ENCODE measurements at regions not wholly inside any gene's neighbourhood (a gene's known extent, or its start where the extent isn't known, plus 50 kb on each side); places are given as distances from the start of the nearest gene placed in this dataset.

DNA sequence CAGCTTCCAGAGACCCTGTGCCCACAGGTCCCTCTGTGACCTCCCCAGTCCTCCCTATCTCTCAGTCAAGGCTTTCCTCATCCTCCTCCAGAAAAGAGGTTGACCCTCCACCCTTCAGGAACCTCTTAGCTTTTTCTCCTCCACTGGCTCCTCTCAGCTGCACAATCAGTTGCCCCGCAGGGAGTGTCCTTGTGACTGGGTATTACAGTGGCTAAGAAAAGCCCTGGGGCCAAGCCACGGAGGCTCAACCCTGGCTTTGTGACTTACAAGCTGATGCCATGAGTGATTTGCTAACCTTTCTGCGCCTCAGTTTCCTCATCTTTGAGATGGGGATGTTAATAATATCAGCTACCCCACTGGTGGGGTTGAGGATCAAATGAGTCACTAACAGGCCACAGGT is 66.4 kb upstream of the ZMIZ1 start:
- no peaks in the 10 kb centered on the region for H3K9me2 ChIP-seq
- no peak overlapping the region for H2AFZ ChIP-seq (ENCODE audit: low read depth)

More for the DNA sequence above, 66.4 kb upstream of the ZMIZ1 start:
- 88% methylated on average over 3 of the region's 3 CpGs for WGBS (ENCODE audit: low lambda C conversion rate)
- ChIA-PET CTCF (interaction anchor here (0.7 to 0.9 kb wide), 2 partner anchors 27 to 49 kb away, joined by 3 read pairs; no protein-coding TSS in a partner anchor), POLR2A (no interaction called here)
- H3K9me3 ChIP-seq: no peaks in the 10 kb centered on the region
- H3K79me2 ChIP-seq (ENCODE audit: insufficient read depth): no peaks in the 10 kb centered on the region
- H3F3A ChIP-seq (replicated peaks; ENCODE audit: insufficient read depth): no peaks in the 10 kb centered on the region
- TF ChIP-seq TCF12 (IDR thresholded peaks at IDR 0.05) (no peak), NFIC (IDR thresholded peaks at IDR 0.05; ENCODE audit: borderline replicate concordance) (no peak), JUND (IDR thresholded peaks at IDR 0.05) (no peak), GABPA (IDR thresholded peaks at IDR 0.05; ENCODE audit: low read depth) (no peak), USF1 (IDR thresholded peaks at IDR 0.05; ENCODE audit: borderline replicate concordance, low read depth) (no peak), FOSL2 (IDR thresholded peaks at IDR 0.05; ENCODE audit: borderline replicate concordance, low read depth) (no peak), PBX3 (IDR thresholded peaks at IDR 0.05) (no peak), RCOR1 (IDR thresholded peaks at IDR 0.05; ENCODE audit: low read length) (no peak), FOXJ3 (CRISPR knock-in tag; IDR thresholded peaks at IDR 0.05) (no peak), EZH2phosphoT487 (IDR thresholded peaks at IDR 0.05; ENCODE audit: borderline replicate concordance, low read depth) (no peak), TAF1 (IDR thresholded peaks at IDR 0.05; ENCODE audit: borderline replicate concordance, low read depth, low read length) (no peak), EP300 (IDR thresholded peaks at IDR 0.05; ENCODE audit: borderline replicate concordance in 1 of 2, low read depth in 1 of 2, low read length in 1 of 2) (no peak), POLR2AphosphoS5 (IDR thresholded peaks at IDR 0.05; ENCODE audit: low read depth, low read length) (no peak), SMC3 (IDR thresholded peaks at IDR 0.05; ENCODE audit: low read depth, low read length) (no peak), MEF2A (IDR thresholded peaks at IDR 0.05; ENCODE audit: borderline replicate concordance, low read depth) (no peak)
- TF ChIP-seq, protein P1, sequence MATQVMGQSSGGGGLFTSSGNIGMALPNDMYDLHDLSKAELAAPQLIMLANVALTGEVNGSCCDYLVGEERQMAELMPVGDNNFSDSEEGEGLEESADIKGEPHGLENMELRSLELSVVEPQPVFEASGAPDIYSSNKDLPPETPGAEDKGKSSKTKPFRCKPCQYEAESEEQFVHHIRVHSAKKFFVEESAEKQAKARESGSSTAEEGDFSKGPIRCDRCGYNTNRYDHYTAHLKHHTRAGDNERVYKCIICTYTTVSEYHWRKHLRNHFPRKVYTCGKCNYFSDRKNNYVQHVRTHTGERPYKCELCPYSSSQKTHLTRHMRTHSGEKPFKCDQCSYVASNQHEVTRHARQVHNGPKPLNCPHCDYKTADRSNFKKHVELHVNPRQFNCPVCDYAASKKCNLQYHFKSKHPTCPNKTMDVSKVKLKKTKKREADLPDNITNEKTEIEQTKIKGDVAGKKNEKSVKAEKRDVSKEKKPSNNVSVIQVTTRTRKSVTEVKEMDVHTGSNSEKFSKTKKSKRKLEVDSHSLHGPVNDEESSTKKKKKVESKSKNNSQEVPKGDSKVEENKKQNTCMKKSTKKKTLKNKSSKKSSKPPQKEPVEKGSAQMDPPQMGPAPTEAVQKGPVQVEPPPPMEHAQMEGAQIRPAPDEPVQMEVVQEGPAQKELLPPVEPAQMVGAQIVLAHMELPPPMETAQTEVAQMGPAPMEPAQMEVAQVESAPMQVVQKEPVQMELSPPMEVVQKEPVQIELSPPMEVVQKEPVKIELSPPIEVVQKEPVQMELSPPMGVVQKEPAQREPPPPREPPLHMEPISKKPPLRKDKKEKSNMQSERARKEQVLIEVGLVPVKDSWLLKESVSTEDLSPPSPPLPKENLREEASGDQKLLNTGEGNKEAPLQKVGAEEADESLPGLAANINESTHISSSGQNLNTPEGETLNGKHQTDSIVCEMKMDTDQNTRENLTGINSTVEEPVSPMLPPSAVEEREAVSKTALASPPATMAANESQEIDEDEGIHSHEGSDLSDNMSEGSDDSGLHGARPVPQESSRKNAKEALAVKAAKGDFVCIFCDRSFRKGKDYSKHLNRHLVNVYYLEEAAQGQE (IDR thresholded peaks at IDR 0.05; ENCODE audit: low read depth, low read length): no peak
- TF ChIP-seq, protein P2, sequence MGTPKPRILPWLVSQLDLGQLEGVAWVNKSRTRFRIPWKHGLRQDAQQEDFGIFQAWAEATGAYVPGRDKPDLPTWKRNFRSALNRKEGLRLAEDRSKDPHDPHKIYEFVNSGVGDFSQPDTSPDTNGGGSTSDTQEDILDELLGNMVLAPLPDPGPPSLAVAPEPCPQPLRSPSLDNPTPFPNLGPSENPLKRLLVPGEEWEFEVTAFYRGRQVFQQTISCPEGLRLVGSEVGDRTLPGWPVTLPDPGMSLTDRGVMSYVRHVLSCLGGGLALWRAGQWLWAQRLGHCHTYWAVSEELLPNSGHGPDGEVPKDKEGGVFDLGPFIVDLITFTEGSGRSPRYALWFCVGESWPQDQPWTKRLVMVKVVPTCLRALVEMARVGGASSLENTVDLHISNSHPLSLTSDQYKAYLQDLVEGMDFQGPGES (IDR thresholded peaks at IDR 0.05; ENCODE audit: low read depth, low read length): no peak
- H3K4me1 ChIP-seq (ENCODE audit: control insufficient read depth in 1 of 2, insufficient read depth in 2 of 2, low read depth in 1 of 2, low read length in 1 of 2): peaks cover 0 to 53% of the 10 kb centered on the region in 2 experiments; a peak in 2 of 4 replicates
- no peak overlapping the region for H3K27ac ChIP-seq (ENCODE audit: low read depth in 2 of 2, low read length in 1 of 2)
- no peaks in the 10 kb centered on the region for H4K20me1 ChIP-seq (ENCODE audit: insufficient read depth)
- H3K36me3 ChIP-seq (replicated peaks in 1 of 2; ENCODE audit: control insufficient read depth in 1 of 2, insufficient read depth in 2 of 2, low read length in 1 of 2): no peaks in the 10 kb centered on the region
- no peak overlapping the region for H3K9ac ChIP-seq
- no peaks in the 10 kb centered on the region for H3K27me3 ChIP-seq (ENCODE audit: insufficient read depth)
- no peak overlapping the region for H3K4me2 ChIP-seq
- H3K4me3 ChIP-seq (ENCODE audit: low read depth in 2 of 2, low read length in 1 of 2): no peak overlapping the region
- DNase-seq: no peak
